HG02571 (cell line): ENCODE measurements at regions not wholly inside any gene's neighbourhood (a gene's known extent, or its start where the extent isn't known, plus 50 kb on each side); places are given as distances from the start of the nearest gene placed in this dataset.
"Not testable (repeated sequence)": the region's sequence is repeated elsewhere in the genome, so short reads cannot be mapped to it uniquely, and the experiment has no call there.

ENCODE experiments used
- ATAC-seq: cut with Tn5 transposase; IDR thresholded peaks from one replicate; pipeline ENCODE4 v1.9.1; 2021; ENCODE audit warnings: mild to moderate bottlenecking, moderate library complexity; ENCODE audit not compliant: unreplicated experiment

- no peak for ATAC-seq
Measured at GRCh38 chr15:70602834-70603560, 160.4 kb downstream of the UACA start.

- no peak for ATAC-seq
Measured at GRCh38 chr15:70602281-70602680, 161.1 kb downstream of the UACA start.

- ATAC-seq, result no peak
Measured at GRCh38 chr15:70597945-70598344, 165.4 kb downstream of the UACA start.

- ATAC-seq, result no peak
Measured at GRCh38 chr15:70597056-70597603, 166.2 kb downstream of the UACA start.

- no peak for ATAC-seq
Measured at GRCh38 chr15:70596354-70597055, 166.9 kb downstream of the UACA start.

GRCh38 chr15:70593795-70594194, 169.6 kb downstream of the UACA start:
- no peak for ATAC-seq

- ATAC-seq, result no peak
Measured at GRCh38 chr15:70589728-70590127, 173.6 kb downstream of the UACA start.

- ATAC-seq, result no peak
Measured at GRCh38 chr15:70589221-70589620, 174.1 kb downstream of the UACA start.

GRCh38 chr15:70588613-70589012, 174.7 kb downstream of the UACA start:
- ATAC-seq, result no peak

GRCh38 chr15:70587896-70588567, 175.3 kb downstream of the UACA start:
- ATAC-seq, result no peak

GRCh38 chr15:70587012-70587634, 176.2 kb downstream of the UACA start:
- ATAC-seq, result not testable (repeated sequence)

- no peak for ATAC-seq
Measured at GRCh38 chr15:70586241-70586640, 177.1 kb downstream of the UACA start.

GRCh38 chr15:70585707-70586034, 177.7 kb downstream of the UACA start:
- ATAC-seq, result no peak

GRCh38 chr15:70584838-70585706, 178.3 kb downstream of the UACA start:
- ATAC-seq, result no peak

GRCh38 chr15:70584441-70584837, 178.9 kb downstream of the UACA start:
- no peak for ATAC-seq

- ATAC-seq, result no peak
Measured at GRCh38 chr15:70583006-70583405, 180.4 kb downstream of the UACA start.

GRCh38 chr15:70582143-70582945, 181.0 kb downstream of the UACA start:
- no peak for ATAC-seq

GRCh38 chr15:70580958-70581357, 182.4 kb downstream of the UACA start:
- no peak for ATAC-seq

- ATAC-seq, result no peak
Measured at GRCh38 chr15:70580286-70580685, 183.1 kb downstream of the UACA start.

GRCh38 chr15:70579766-70580165, 183.6 kb downstream of the UACA start:
- ATAC-seq, result no peak
